CD14-positive monocyte (primary cell): ENCODE measurements at regions not wholly inside any gene's neighbourhood (a gene's known extent, or its start where the extent isn't known, plus 50 kb on each side); places are given as distances from the start of the nearest gene placed in this dataset.

Experiments used
- DNase-seq, 3 donors: peaks; one replicate each; pipeline ENCODE4 v3.0.0-alpha.2; 2011 to 2022
- H2AFZ ChIP-seq: 2 replicates; pipeline ENCODE4 v1.6.0; 2012; ENCODE audit warnings: mild to moderate bottlenecking, low read depth, low read length, inconsistent platforms; ENCODE audit not compliant: insufficient read depth, poor library complexity, severe bottlenecking
- H3K27ac ChIP-seq, 2 donors: 1 replicate in 1 of 2; 2 replicates in 1 of 2; pipeline ENCODE4 v1.5.1; 2012 to 2013; ENCODE audit warnings: low read length in 2 of 2, control low read depth in 1 of 2, inconsistent platforms in 1 of 2, low read depth in 1 of 2, mild to moderate bottlenecking in 1 of 2
- H3K27me3 ChIP-seq, 2 donors: one replicate each; pipeline versions ENCODE4 v1.6.0 to v1.6.1; 2011 to 2013; ENCODE audit warnings: low read length in 2 of 2; ENCODE audit not compliant: control insufficient read depth in 2 of 2, insufficient read depth in 2 of 2
- H3K36me3 ChIP-seq, 2 donors: replicated peaks in 1 of 2; 1 replicate in 1 of 2; 2 replicates in 1 of 2; pipeline versions ENCODE4 v1.5.1 to v1.6.1; 2012 to 2013; ENCODE audit warnings: low read length in 2 of 2, control low read depth in 1 of 2, inconsistent platforms in 1 of 2, mild to moderate bottlenecking in 1 of 2; ENCODE audit not compliant: insufficient read depth in 2 of 2, control insufficient read depth in 1 of 2
- H3K4me1 ChIP-seq, 2 donors: 1 replicate in 1 of 2; 2 replicates in 1 of 2; pipeline versions ENCODE4 v1.5.1 to v1.6.1; 2012 to 2013; ENCODE audit warnings: low read length in 2 of 2, control low read depth in 1 of 2, inconsistent platforms in 1 of 2, mild to moderate bottlenecking in 1 of 2, moderate library complexity in 1 of 2; ENCODE audit not compliant: insufficient read depth in 2 of 2, control insufficient read depth in 1 of 2
- H3K4me2 ChIP-seq: replicated peaks from 2 replicates; pipeline ENCODE3; 2012; ENCODE audit warnings: low read length, moderate library complexity, mild to moderate bottlenecking; ENCODE audit not compliant: poor library complexity, severe bottlenecking; ENCODE audit errors: extremely low read depth
- H3K4me3 ChIP-seq, 3 experiments: fragments of 200-600 bp in 1 of 3; sonication (generic) in 1 of 3; replicated peaks in 1 of 3; 1 replicate in 2 of 3; 2 replicates in 1 of 3; pipeline ENCODE4 v1.5.1; 2011 to 2013; ENCODE audit warnings: low read length in 3 of 3, mild to moderate bottlenecking in 3 of 3, control low read depth in 2 of 3, low read depth in 2 of 3, inconsistent platforms in 1 of 3, moderate library complexity in 1 of 3
- H3K79me2 ChIP-seq: 2 replicates; pipeline ENCODE4 v1.6.0; 2012; ENCODE audit warnings: mild to moderate bottlenecking, control low read depth, inconsistent platforms, low read length, moderate library complexity; ENCODE audit not compliant: insufficient read depth
- H3K9ac ChIP-seq: 2 replicates; pipeline ENCODE4 v1.6.0; 2017; ENCODE audit warnings: low read length, mild to moderate bottlenecking; ENCODE audit not compliant: insufficient read depth, poor library complexity, severe bottlenecking
- H3K9me3 ChIP-seq, 2 donors: replicated peaks in 1 of 2; 1 replicate in 1 of 2; 2 replicates in 1 of 2; pipeline versions ENCODE4 v1.5.1 to v1.6.1; 2012 to 2013; ENCODE audit warnings: low read length in 2 of 2, control low read depth in 1 of 2; ENCODE audit not compliant: control insufficient read depth in 1 of 2, insufficient read depth in 1 of 2
- H4K20me1 ChIP-seq: 2 replicates; pipeline ENCODE4 v1.6.0; 2012; ENCODE audit warnings: mild to moderate bottlenecking, low read length, control low read depth, moderate library complexity; ENCODE audit not compliant: insufficient read depth
- H3K27ac Mint-ChIP-seq, 7 donors: one replicate each; pipeline ENCODE4 v1.8.0; 2020; ENCODE audit warnings: mild to moderate bottlenecking in 7 of 7, mixed read lengths in 7 of 7, moderate library complexity in 6 of 7, inconsistent platforms in 2 of 7
- H3K27me3 Mint-ChIP-seq, 3 donors: one replicate each; pipeline ENCODE4 v1.8.0; 2021 to 2022; ENCODE audit warnings: low read depth in 3 of 3, mild to moderate bottlenecking in 3 of 3, mixed read lengths in 3 of 3, moderate library complexity in 3 of 3, inconsistent platforms in 1 of 3
- H3K36me3 Mint-ChIP-seq, 2 donors: one replicate each; pipeline ENCODE4 v1.8.0; 2020; ENCODE audit warnings: mixed read lengths in 2 of 2, inconsistent platforms in 1 of 2, mild to moderate bottlenecking in 1 of 2
- H3K4me1 Mint-ChIP-seq: one replicate; pipeline ENCODE4 v1.8.0; 2020; ENCODE audit warnings: mild to moderate bottlenecking, mixed read lengths
- H3K4me3 Mint-ChIP-seq, 2 donors: one replicate each; pipeline ENCODE4 v1.8.0; 2020; ENCODE audit warnings: mild to moderate bottlenecking in 2 of 2, mixed read lengths in 2 of 2, moderate library complexity in 1 of 2
- H3K9me3 Mint-ChIP-seq, 7 donors: one replicate each; pipeline ENCODE4 v1.8.0; 2020 to 2022; ENCODE audit warnings: mixed read lengths in 7 of 7, mild to moderate bottlenecking in 6 of 7, moderate library complexity in 6 of 7, inconsistent platforms in 2 of 7
- CTCF ChIP-seq: fragments of 200-600 bp; IDR thresholded peaks from one replicate; pipeline ENCODE4 v1.8.0; 2022; ENCODE audit warnings: antibody characterized with exemption, mild to moderate bottlenecking
- WGBS: methylation state at CpG from one replicate; pipeline ENCODE4 v1.1.5; 2013; ENCODE audit warnings: missing lambda C conversion rate; ENCODE audit not compliant: insufficient coverage; 5-methylcytosine and 5-hydroxymethylcytosine counted together
- intact Hi-C, 2 donors: fragments of 100-400 bp; cut with micrococcal nuclease; formaldehyde crosslinking; loops; one replicate each; pipeline versions ENCODE4 v1.15.0 to v1.15.1; 2023

GRCh38 chr6:61044011-61044410, 1242.0 kb downstream of the KHDRBS2 start:
- no peaks in the 10 kb centered on the region for H3K4me1 Mint-ChIP-seq
- Histone ChIP-seq H3K9me3 (peaks cover 17 to 57% of the 10 kb centered on the region in 2 donors), H3K4me3 (no peak overlapping the region), H3K36me3 (no peaks in the 10 kb centered on the region), H3K79me2 (no peaks in the 10 kb centered on the region), H2AFZ (no peak overlapping the region), H3K27me3 (no peaks in the 10 kb centered on the region), H3K4me1 (no peaks in the 10 kb centered on the region), H3K27ac (no peak overlapping the region), H3K9ac (no peak overlapping the region), H3K4me2 (no peak overlapping the region), H4K20me1 (no peaks in the 10 kb centered on the region)
- H3K36me3 Mint-ChIP-seq, result no peaks in the 10 kb centered on the region
- H3K27me3 Mint-ChIP-seq, result peaks cover 0 to 1% (median 0%) of the 10 kb centered on the region in 3 donors
- H3K9me3 Mint-ChIP-seq, result peaks cover 0 to 17% (median 13%) of the 10 kb centered on the region in 7 donors
- no peak for DNase-seq
- H3K27ac Mint-ChIP-seq, result no peak overlapping the region
- WGBS, result 85% methylated on average over 3 of the region's 3 CpGs
- intact Hi-C loops, result no loop called here
- no peak overlapping the region for H3K4me3 Mint-ChIP-seq
- no peak for TF ChIP-seq CTCF
